Smooth muscle cell (in vitro differentiated cells): ENCODE measurements at regions not wholly inside any gene's neighbourhood (a gene's known extent, or its start where the extent isn't known, plus 50 kb on each side); places are given as distances from the start of the nearest gene placed in this dataset.

ENCODE experiments used
- DNase-seq: peaks from one replicate; lab custom pipeline; 2025; ENCODE audit not compliant: unreplicated experiment; lab: John Stamatoyannopoulos, UW
- H2AFZ ChIP-seq: fragments of 200-600 bp; sonication (generic); 2 replicates; pipeline ENCODE4 v1.6.0; 2016; ENCODE audit warnings: antibody characterized with exemption, low read depth, mild to moderate bottlenecking
- H3F3A ChIP-seq: fragments of 200-600 bp; sonication (generic); 2 replicates; pipeline ENCODE4 v1.6.0; 2017; ENCODE audit warnings: antibody characterized with exemption, low read depth
- H3K27ac ChIP-seq: fragments of 200-600 bp; sonication (generic); 2 replicates; pipeline ENCODE4 v1.5.1; 2016; ENCODE audit warnings: low read depth, mild to moderate bottlenecking
- H3K27me3 ChIP-seq: fragments of 200-600 bp; sonication (generic); 2 replicates; pipeline ENCODE4 v1.6.1; 2016; ENCODE audit warnings: low read depth, mild to moderate bottlenecking
- H3K36me3 ChIP-seq: fragments of 200-600 bp; sonication (generic); 2 replicates; pipeline ENCODE4 v1.5.1; 2016; ENCODE audit warnings: low read depth
- H3K4me1 ChIP-seq: fragments of 200-600 bp; sonication (generic); 2 replicates; pipeline ENCODE4 v1.5.1; 2016; ENCODE audit warnings: low read depth
- H3K4me2 ChIP-seq: fragments of 200-600 bp; sonication (generic); 2 replicates; pipeline ENCODE4 v1.6.0; 2016; ENCODE audit warnings: mild to moderate bottlenecking
- H3K4me3 ChIP-seq: fragments of 200-600 bp; sonication (generic); 2 replicates; pipeline ENCODE4 v1.5.1; 2016; ENCODE audit warnings: mild to moderate bottlenecking
- H3K79me2 ChIP-seq: fragments of 200-600 bp; sonication (generic); 2 replicates; pipeline ENCODE4 v1.6.0; 2016; ENCODE audit warnings: low read depth, mild to moderate bottlenecking
- H3K9ac ChIP-seq: fragments of 200-600 bp; sonication (generic); 2 replicates; pipeline ENCODE4 v1.6.0; 2016; ENCODE audit warnings: low read depth
- H3K9me3 ChIP-seq: fragments of 200-600 bp; sonication (generic); replicated peaks from 2 replicates; pipeline ENCODE4 v1.5.1; 2016; ENCODE audit warnings: low read depth
- H4K20me1 ChIP-seq: fragments of 200-600 bp; sonication (generic); 2 replicates; pipeline ENCODE4 v1.6.0; 2016; ENCODE audit warnings: low read depth
- whole genome bisulfite sequencing: methylation state at CpG from one replicate; pipeline ENCODE4 v1.1.7; 2016; ENCODE audit warnings: low lambda C conversion rate; 5-methylcytosine and 5-hydroxymethylcytosine counted together
- TF ChIP-seq, protein P1 (sequence below): fragments of 200-600 bp; sonication (generic); IDR thresholded peaks from 2 replicates; pipeline ENCODE4 v1.5.1; 2017; ENCODE audit warnings: borderline replicate concordance, mild to moderate bottlenecking, antibody characterized with exemption; ENCODE audit not compliant: insufficient read depth, poor library complexity, severe bottlenecking

- H3F3A ChIP-seq = no peaks in the 10 kb centered on the region
- H3K9ac ChIP-seq = no peak overlapping the region
- no peak overlapping the region for H3K4me3 ChIP-seq
- no peaks in the 10 kb centered on the region for H3K36me3 ChIP-seq
- H2AFZ ChIP-seq = no peak overlapping the region
- no peak overlapping the region for H3K27ac ChIP-seq
- no peak for DNase-seq
- no peaks in the 10 kb centered on the region for H3K9me3 ChIP-seq
- H4K20me1 ChIP-seq = no peaks in the 10 kb centered on the region
- peaks cover 8% of the 10 kb centered on the region for H3K27me3 ChIP-seq
- TF ChIP-seq, protein P1, sequence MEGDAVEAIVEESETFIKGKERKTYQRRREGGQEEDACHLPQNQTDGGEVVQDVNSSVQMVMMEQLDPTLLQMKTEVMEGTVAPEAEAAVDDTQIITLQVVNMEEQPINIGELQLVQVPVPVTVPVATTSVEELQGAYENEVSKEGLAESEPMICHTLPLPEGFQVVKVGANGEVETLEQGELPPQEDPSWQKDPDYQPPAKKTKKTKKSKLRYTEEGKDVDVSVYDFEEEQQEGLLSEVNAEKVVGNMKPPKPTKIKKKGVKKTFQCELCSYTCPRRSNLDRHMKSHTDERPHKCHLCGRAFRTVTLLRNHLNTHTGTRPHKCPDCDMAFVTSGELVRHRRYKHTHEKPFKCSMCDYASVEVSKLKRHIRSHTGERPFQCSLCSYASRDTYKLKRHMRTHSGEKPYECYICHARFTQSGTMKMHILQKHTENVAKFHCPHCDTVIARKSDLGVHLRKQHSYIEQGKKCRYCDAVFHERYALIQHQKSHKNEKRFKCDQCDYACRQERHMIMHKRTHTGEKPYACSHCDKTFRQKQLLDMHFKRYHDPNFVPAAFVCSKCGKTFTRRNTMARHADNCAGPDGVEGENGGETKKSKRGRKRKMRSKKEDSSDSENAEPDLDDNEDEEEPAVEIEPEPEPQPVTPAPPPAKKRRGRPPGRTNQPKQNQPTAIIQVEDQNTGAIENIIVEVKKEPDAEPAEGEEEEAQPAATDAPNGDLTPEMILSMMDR = no peak
- 89% methylated on average over 11 of the region's 11 CpGs for WGBS
- H3K4me1 ChIP-seq = no peaks in the 10 kb centered on the region
- no peak overlapping the region for H3K4me2 ChIP-seq
- no peaks in the 10 kb centered on the region for H3K79me2 ChIP-seq
Observed at GRCh38 chr7:156158693-156159092, 346.4 kb upstream of the SHH start.

DNA sequence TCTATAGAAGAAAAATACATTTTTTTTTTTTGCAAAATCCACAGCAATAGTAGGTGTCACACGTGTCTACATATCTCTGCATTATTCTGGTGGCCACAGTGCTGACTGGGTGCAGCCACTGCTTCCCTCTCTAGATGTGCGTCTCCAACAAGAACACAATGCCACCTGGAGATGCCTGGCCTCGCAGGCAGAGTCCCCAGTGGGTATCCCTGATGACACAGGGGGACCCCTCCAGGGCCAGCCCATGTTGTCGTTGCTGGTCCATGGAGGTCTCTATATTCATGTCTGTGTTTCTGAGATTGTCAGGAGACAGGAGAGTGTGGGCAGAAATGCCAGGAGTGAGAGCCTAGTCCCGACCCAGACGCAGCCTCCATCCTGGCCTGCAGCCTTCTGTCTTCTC lies 345.9 kb upstream of the SHH start:
- Histone ChIP-seq H3K4me1 (no peaks in the 10 kb centered on the region), H3K4me3 (no peak overlapping the region), H3K27ac (no peak overlapping the region), H3K36me3 (no peaks in the 10 kb centered on the region), H3F3A (no peaks in the 10 kb centered on the region), H4K20me1 (no peaks in the 10 kb centered on the region), H3K4me2 (no peak overlapping the region), H2AFZ (no peak overlapping the region), H3K9me3 (no peaks in the 10 kb centered on the region), H3K79me2 (no peaks in the 10 kb centered on the region), H3K27me3 (peaks cover 5% of the 10 kb centered on the region), H3K9ac (no peak overlapping the region)
- TF ChIP-seq, protein P1 = no peak
- DNase-seq = no peak
- 92% methylated on average over 6 of the region's 6 CpGs for WGBS

- DNase-seq = no peak
- no peaks in the 10 kb centered on the region for H3K9me3 ChIP-seq
- H2AFZ ChIP-seq = no peak overlapping the region
Observed at GRCh38 chr7:156157409-156158012, 345.2 kb upstream of the SHH start.

More at GRCh38 chr7:156157409-156158012, 345.2 kb upstream of the SHH start:
- no peaks in the 10 kb centered on the region for H3K4me1 ChIP-seq
- WGBS = 92% methylated on average over 13 of the region's 13 CpGs
- no peak overlapping the region for H3K9ac ChIP-seq
- H3F3A ChIP-seq = no peaks in the 10 kb centered on the region
- no peak overlapping the region for H3K27ac ChIP-seq
- no peaks in the 10 kb centered on the region for H3K27me3 ChIP-seq
- no peaks in the 10 kb centered on the region for H3K36me3 ChIP-seq
- H4K20me1 ChIP-seq = no peaks in the 10 kb centered on the region
- no peak overlapping the region for H3K4me2 ChIP-seq
- no peaks in the 10 kb centered on the region for H3K79me2 ChIP-seq
- TF ChIP-seq, protein P1 = no peak
- no peak overlapping the region for H3K4me3 ChIP-seq
